ENCODE measurements at regions not wholly inside any gene's neighbourhood (a gene's known extent, or its start where the extent isn't known, plus 50 kb on each side); places are given as distances from the start of the nearest gene placed in this dataset.

- H3K36me3 ChIP-seq (replicated peaks in 1 of 2; ENCODE audit: control insufficient read depth in 1 of 2, insufficient read depth in 2 of 2, low read length in 2 of 2), result no peaks in the 10 kb centered on the region
- no peak for DNase-seq
- no peak overlapping the region for H3K27ac Mint-ChIP-seq
- H3K27ac ChIP-seq (ENCODE audit: low read depth in 1 of 2, low read length in 2 of 2), result no peak overlapping the region
- intact Hi-C loops (cut with micrococcal nuclease), result no loop called here
- H3K36me3 Mint-ChIP-seq, result no peaks in the 10 kb centered on the region
- no peaks in the 10 kb centered on the region for H3K79me2 ChIP-seq (ENCODE audit: insufficient read depth, low read length)
- H3K4me2 ChIP-seq (replicated peaks; ENCODE audit: extremely low read depth, low read length, poor library complexity, severe bottlenecking), result no peak overlapping the region
- no peak overlapping the region for H2AFZ ChIP-seq (ENCODE audit: insufficient read depth, low read depth, low read length, poor library complexity, severe bottlenecking)
- H3K27me3 ChIP-seq (ENCODE audit: control insufficient read depth in 2 of 2, insufficient read depth in 2 of 2, low read length in 2 of 2), result no peaks in the 10 kb centered on the region
- no peaks in the 10 kb centered on the region for H3K9me3 ChIP-seq (replicated peaks in 1 of 2; ENCODE audit: control insufficient read depth in 1 of 2, insufficient read depth in 1 of 2, low read length in 2 of 2)
- H3K4me3 ChIP-seq (replicated peaks in 1 of 3; ENCODE audit: low read depth in 2 of 3, low read length in 3 of 3), result no peak overlapping the region
- no peak for TF ChIP-seq CTCF (IDR thresholded peaks at IDR 0.05)
- peaks cover 0 to 9% (median 4%) of the 10 kb centered on the region in 7 donors for H3K9me3 Mint-ChIP-seq
- no peaks in the 10 kb centered on the region for H3K4me1 ChIP-seq (ENCODE audit: control insufficient read depth in 1 of 2, insufficient read depth in 2 of 2, low read length in 2 of 2)
- no peak overlapping the region for H3K4me3 Mint-ChIP-seq
- no peak overlapping the region for H3K9ac ChIP-seq (ENCODE audit: insufficient read depth, low read length, poor library complexity, severe bottlenecking)
- WGBS (ENCODE audit: insufficient coverage), result 100% methylated on average over 1 of the region's 2 CpGs
- no peaks in the 10 kb centered on the region for H4K20me1 ChIP-seq (ENCODE audit: insufficient read depth, low read length)
- peaks cover 0 to 4% (median 3%) of the 10 kb centered on the region in 3 donors for H3K27me3 Mint-ChIP-seq (ENCODE audit: low read depth in 3 of 3)
- H3K4me1 Mint-ChIP-seq, result no peaks in the 10 kb centered on the region
These were observed 369.0 kb downstream of the HINT1 start for GRCh38 chr5:130796032-130796431.

- no peak for DNase-seq
- intact Hi-C loops (cut with micrococcal nuclease), result no loop called here
- H4K20me1 ChIP-seq (ENCODE audit: insufficient read depth, low read length), result no peaks in the 10 kb centered on the region
- H3K27me3 Mint-ChIP-seq (ENCODE audit: low read depth in 3 of 3), result peaks cover 0 to 4% (median 3%) of the 10 kb centered on the region in 3 donors
- no peak overlapping the region for H3K4me3 ChIP-seq (replicated peaks in 1 of 3; ENCODE audit: low read depth in 2 of 3, low read length in 3 of 3)
- H3K36me3 ChIP-seq (replicated peaks in 1 of 2; ENCODE audit: control insufficient read depth in 1 of 2, insufficient read depth in 2 of 2, low read length in 2 of 2), result no peaks in the 10 kb centered on the region
- no peak overlapping the region for H3K4me2 ChIP-seq (replicated peaks; ENCODE audit: extremely low read depth, low read length, poor library complexity, severe bottlenecking)
- no peak overlapping the region for H3K9ac ChIP-seq (ENCODE audit: insufficient read depth, low read length, poor library complexity, severe bottlenecking)
- H3K4me3 Mint-ChIP-seq, result no peak overlapping the region
- H3K9me3 Mint-ChIP-seq, result peaks cover 0 to 7% (median 4%) of the 10 kb centered on the region in 7 donors
- H2AFZ ChIP-seq (ENCODE audit: insufficient read depth, low read depth, low read length, poor library complexity, severe bottlenecking), result no peak overlapping the region
- H3K79me2 ChIP-seq (ENCODE audit: insufficient read depth, low read length), result no peaks in the 10 kb centered on the region
- H3K4me1 Mint-ChIP-seq, result no peaks in the 10 kb centered on the region
- no peaks in the 10 kb centered on the region for H3K27me3 ChIP-seq (ENCODE audit: control insufficient read depth in 2 of 2, insufficient read depth in 2 of 2, low read length in 2 of 2)
- WGBS (ENCODE audit: insufficient coverage), result no CpG with 5 or more reads among the region's 2 CpGs
- no peaks in the 10 kb centered on the region for H3K9me3 ChIP-seq (replicated peaks in 1 of 2; ENCODE audit: control insufficient read depth in 1 of 2, insufficient read depth in 1 of 2, low read length in 2 of 2)
- H3K4me1 ChIP-seq (ENCODE audit: control insufficient read depth in 1 of 2, insufficient read depth in 2 of 2, low read length in 2 of 2), result no peaks in the 10 kb centered on the region
- no peaks in the 10 kb centered on the region for H3K36me3 Mint-ChIP-seq
- H3K27ac ChIP-seq (ENCODE audit: low read depth in 1 of 2, low read length in 2 of 2), result no peak overlapping the region
- TF ChIP-seq CTCF (IDR thresholded peaks at IDR 0.05), result no peak
- no peak overlapping the region for H3K27ac Mint-ChIP-seq
These were observed 370.0 kb downstream of the HINT1 start for GRCh38 chr5:130795037-130795436.
